Vagina (tissue), 2 donors: ENCODE measurements at regions not wholly inside any gene's neighbourhood (a gene's known extent, or its start where the extent isn't known, plus 50 kb on each side); places are given as distances from the start of the nearest gene placed in this dataset.
"Not testable (repeated sequence)": the region's sequence is repeated elsewhere in the genome, so short reads cannot be mapped to it uniquely, and the experiment has no call there.

Experiments used
- POLR2A ChIP-seq, 2 donors: fragments of 450-650 bp; IDR thresholded peaks; one replicate each; pipeline ENCODE4 v1.6.1; 2017; ENCODE audit warnings: antibody characterized with exemption in 2 of 2, mild to moderate bottlenecking in 2 of 2, moderate library complexity in 2 of 2
- TF ChIP-seq, protein P1 (sequence below), 3 experiments: fragments of 450-650 bp in 2 of 3; fragments of 200-600 bp in 1 of 3; sonication (generic) in 1 of 3; IDR thresholded peaks; one replicate each; pipeline ENCODE4 v1.5.1; 2017 to 2019; ENCODE audit warnings: antibody characterized with exemption in 3 of 3, mild to moderate bottlenecking in 2 of 3, moderate library complexity in 2 of 3

DNA sequence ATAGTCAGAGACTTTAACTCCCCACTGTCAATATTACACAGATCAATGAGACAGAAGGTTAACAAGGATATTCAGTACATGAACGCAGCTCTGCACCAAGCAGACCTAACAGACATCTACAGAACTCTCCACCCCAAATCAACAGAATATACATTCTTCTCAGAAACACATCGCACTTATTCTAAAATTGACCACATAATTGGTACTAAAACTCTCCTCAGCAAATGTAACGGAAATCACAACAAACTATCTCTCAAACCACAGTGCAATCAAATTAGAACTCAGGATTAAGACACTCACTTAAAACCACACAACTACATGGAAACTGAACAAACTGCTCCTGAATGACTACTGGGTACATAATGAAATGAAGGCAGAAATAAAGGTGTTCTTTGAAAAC is 341.3 kb upstream of the PTGER4 start:
- not testable (repeated sequence) for TF ChIP-seq POLR2A (IDR thresholded peaks at IDR 0.05)
- TF ChIP-seq, protein P1, sequence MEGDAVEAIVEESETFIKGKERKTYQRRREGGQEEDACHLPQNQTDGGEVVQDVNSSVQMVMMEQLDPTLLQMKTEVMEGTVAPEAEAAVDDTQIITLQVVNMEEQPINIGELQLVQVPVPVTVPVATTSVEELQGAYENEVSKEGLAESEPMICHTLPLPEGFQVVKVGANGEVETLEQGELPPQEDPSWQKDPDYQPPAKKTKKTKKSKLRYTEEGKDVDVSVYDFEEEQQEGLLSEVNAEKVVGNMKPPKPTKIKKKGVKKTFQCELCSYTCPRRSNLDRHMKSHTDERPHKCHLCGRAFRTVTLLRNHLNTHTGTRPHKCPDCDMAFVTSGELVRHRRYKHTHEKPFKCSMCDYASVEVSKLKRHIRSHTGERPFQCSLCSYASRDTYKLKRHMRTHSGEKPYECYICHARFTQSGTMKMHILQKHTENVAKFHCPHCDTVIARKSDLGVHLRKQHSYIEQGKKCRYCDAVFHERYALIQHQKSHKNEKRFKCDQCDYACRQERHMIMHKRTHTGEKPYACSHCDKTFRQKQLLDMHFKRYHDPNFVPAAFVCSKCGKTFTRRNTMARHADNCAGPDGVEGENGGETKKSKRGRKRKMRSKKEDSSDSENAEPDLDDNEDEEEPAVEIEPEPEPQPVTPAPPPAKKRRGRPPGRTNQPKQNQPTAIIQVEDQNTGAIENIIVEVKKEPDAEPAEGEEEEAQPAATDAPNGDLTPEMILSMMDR (IDR thresholded peaks at IDR 0.05): not testable (repeated sequence)
